Left lung (tissue), 4 donors: ENCODE measurements at regions not wholly inside any gene's neighbourhood (a gene's known extent, or its start where the extent isn't known, plus 50 kb on each side); places are given as distances from the start of the nearest gene placed in this dataset.

ENCODE experiments used
- ATAC-seq: fragments of 200-7000 bp; cut with Tn5 transposase; one replicate; pipeline ENCODE4 v1.9.1; 2020; ENCODE audit warnings: moderate library complexity
- DNase-seq, 4 donors: peaks; one replicate each; pipeline ENCODE4 v3.0.0-alpha.2; 2013 to 2020
- H3K27ac ChIP-seq, 2 donors: fragments of 200-600 bp; sonication (generic) in 1 of 2; one replicate each; pipeline versions ENCODE4 v1.5.0 to v1.8.0; 2020 to 2021
- H3K27me3 ChIP-seq, 2 donors: fragments of 200-600 bp; sonication (generic) in 1 of 2; one replicate each; pipeline versions ENCODE4 v1.5.0 to v1.8.0; 2020 to 2021
- H3K36me3 ChIP-seq, 2 donors: fragments of 200-600 bp; sonication (generic) in 1 of 2; one replicate each; pipeline versions ENCODE4 v1.5.0 to v1.8.0; 2020 to 2021
- H3K4me1 ChIP-seq, 2 donors: fragments of 200-600 bp; one replicate each; pipeline ENCODE4 v1.8.0; 2021
- H3K4me3 ChIP-seq, 2 donors: fragments of 200-600 bp; sonication (generic) in 1 of 2; one replicate each; pipeline versions ENCODE4 v1.5.0 to v1.8.0; 2020 to 2021; ENCODE audit warnings: mild to moderate bottlenecking in 1 of 2
- H3K9me3 ChIP-seq, 2 donors: fragments of 200-600 bp; sonication (generic) in 1 of 2; one replicate each; pipeline versions ENCODE4 v1.5.0 to v1.8.0; 2020 to 2021
- CTCF ChIP-seq, 2 donors: fragments of 200-600 bp; sonication (generic) in 1 of 2; IDR thresholded peaks; one replicate each; pipeline versions ENCODE4 v1.5.0 to v1.8.0; 2021; ENCODE audit warnings: antibody characterized with exemption in 2 of 2
- intact Hi-C, 2 donors: fragments of 100-400 bp; cut with DNase I; formaldehyde crosslinking; loops; one replicate each; pipeline versions ENCODE4 v1.11.2 to v1.14.2; 2022
- donor health status: DM: no; HTN: yes; CAD: no.
- donor health status: DM: no; HTN: no; CAD: no.

DNA sequence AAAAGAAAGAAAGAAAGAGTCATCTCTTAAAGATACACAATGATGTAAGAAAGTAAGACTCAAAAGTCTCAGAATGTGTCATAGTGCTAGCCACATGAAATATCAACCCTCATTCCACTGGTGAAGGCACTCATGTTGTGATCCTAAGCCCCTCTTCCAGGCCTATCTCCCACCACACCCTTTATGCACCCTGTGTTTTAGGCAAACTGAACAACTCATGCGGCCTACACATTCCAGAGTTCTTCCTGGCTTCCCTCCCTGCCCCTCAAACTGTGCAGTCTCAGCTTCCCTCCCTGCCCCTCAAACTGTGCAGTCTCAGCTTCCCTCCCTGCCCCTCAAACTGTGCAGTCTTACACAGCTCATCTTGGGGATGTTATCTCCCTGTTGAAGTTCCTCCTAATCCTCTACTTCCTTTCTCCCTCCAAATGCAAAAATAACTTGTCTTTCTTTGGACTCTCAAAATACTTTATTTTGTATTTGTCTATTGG, 69.0 kb upstream of the FNDC3B start:
- Histone ChIP-seq H3K36me3 (no peaks in the 10 kb centered on the region), H3K4me3 (no peak overlapping the region), H3K4me1 (peaks cover 18 to 55% of the 10 kb centered on the region in 2 donors), H3K9me3 (no peaks in the 10 kb centered on the region), H3K27ac (peak overlapping the region in 1 of 2 donors; percentile 51), H3K27me3 (no peaks in the 10 kb centered on the region)
- no peak for TF ChIP-seq CTCF (IDR thresholded peaks at IDR 0.05)
- intact Hi-C loops = no loop called here
- no peak for DNase-seq
- peak; percentile 11 for ATAC-seq

GRCh38 chr3:171971919-171972514, 67.4 kb upstream of the FNDC3B start:
- Histone ChIP-seq H3K4me1 (peaks cover 16 to 58% of the 10 kb centered on the region in 2 donors), H3K9me3 (no peaks in the 10 kb centered on the region), H3K4me3 (no peak overlapping the region), H3K27ac (no peak overlapping the region), H3K36me3 (no peaks in the 10 kb centered on the region), H3K27me3 (no peaks in the 10 kb centered on the region)
- intact Hi-C loops = no loop called here
- DNase-seq (no peak), ATAC-seq (no peak)
- TF ChIP-seq CTCF (IDR thresholded peaks at IDR 0.05) = no peak

DNA sequence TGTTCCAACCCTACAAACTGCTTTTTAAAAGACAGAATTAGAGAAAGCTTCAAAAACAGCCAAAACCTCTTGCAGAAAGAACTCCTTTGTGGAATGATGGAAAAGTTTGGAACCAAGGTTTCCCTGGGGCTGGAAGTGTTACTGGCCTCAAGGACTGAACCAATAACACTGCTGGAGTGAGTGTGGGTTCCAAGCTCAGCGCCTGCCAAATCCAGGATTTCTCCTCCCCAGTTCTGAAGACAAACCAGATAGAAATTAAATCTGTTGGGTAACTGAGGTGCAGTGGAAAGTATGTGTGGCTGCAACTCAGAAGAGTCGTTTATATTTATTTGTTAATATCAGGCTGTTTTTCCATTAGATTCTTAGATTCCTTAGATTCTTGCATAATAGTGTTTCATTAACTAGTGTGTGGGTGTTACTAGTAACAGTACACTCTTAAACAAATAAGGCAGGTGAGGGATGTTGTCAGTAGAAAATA, 66.5 kb upstream of the FNDC3B start:
- no peaks in the 10 kb centered on the region for H3K27me3 ChIP-seq
- ATAC-seq = peak; percentile 15
- H3K4me1 ChIP-seq = peaks cover 8 to 58% of the 10 kb centered on the region in 2 donors
- intact Hi-C loops = no loop called here
- no peak overlapping the region for H3K27ac ChIP-seq
- no peak for DNase-seq
- no peak overlapping the region for H3K4me3 ChIP-seq
- no peaks in the 10 kb centered on the region for H3K36me3 ChIP-seq
- no peaks in the 10 kb centered on the region for H3K9me3 ChIP-seq
- TF ChIP-seq CTCF (IDR thresholded peaks at IDR 0.05) = no peak

DNA sequence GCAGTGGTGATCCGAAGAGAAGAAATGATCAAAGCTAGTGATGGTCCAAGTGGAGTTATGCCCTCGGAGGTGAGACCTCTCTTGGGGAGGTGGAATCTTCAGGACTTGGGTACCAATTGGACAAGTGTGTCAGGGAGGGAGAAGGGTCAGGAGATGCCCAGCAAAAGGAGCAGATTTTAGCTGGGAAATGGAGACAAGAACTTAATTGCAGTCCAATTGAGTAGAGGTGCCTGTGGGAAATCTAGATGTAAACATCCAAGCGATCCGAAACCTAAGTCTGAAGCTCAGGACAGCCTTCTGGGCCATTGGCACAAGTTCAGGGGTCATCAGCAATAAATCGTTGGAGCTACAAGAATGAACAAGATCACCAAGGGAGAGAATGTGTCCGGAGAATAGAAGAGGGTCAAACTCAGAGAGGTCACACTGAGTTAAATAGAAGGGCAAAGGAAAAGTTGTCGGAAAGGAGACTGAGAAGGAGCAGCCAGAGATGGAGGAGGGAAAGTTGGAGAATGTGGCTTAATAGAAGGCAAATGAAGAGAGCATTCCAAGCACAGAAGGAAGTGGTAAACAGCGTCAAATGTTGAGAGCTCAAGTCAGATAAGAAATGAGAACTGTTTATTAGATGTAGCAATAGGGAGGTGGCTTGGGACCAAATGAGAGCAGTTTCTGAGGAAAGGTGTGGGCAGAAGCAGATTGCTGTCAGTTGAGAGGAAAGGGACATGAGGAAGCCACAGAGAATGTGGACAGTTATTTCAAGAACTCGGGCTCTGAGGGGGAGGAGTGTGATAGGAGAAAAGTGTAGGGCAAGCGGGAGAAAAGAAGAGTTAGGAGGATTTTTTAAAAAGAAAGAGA, 64.2 kb upstream of the FNDC3B start:
- peak; percentile 55 for ATAC-seq
- H3K27ac ChIP-seq = peak overlapping the region in 1 of 2 donors; percentile 82
- TF ChIP-seq CTCF (IDR thresholded peaks at IDR 0.05) = no peak
- H3K4me1 ChIP-seq = peaks cover 8 to 69% of the 10 kb centered on the region in 2 donors
- no peaks in the 10 kb centered on the region for H3K36me3 ChIP-seq
- DNase-seq = no peak
- H3K9me3 ChIP-seq = no peaks in the 10 kb centered on the region
- H3K4me3 ChIP-seq = no peak overlapping the region
- H3K27me3 ChIP-seq = no peaks in the 10 kb centered on the region
- intact Hi-C loops = no loop called here

DNA sequence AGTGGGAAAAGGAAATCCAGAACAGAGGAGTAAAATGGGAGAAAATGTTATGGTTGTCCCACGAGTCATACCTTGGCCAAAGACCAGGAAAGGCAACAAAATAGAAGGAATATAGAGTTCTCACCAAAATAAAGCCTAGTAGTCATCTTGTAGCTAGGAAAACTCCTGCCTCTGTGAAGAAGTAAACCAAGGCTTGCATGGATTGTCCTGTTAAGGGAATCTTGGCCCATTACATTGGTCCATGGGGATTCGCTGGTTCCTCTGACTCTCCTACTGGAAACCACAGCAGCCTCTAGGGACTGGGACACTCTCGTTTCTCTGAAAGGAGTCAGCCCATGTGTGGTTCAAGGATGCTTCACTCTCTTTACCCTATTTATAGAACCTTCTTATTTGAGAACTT, 62.9 kb upstream of the FNDC3B start:
- intact Hi-C loops = no loop called here

More for the DNA sequence above, 62.9 kb upstream of the FNDC3B start:
- Histone ChIP-seq H3K4me3 (no peak overlapping the region), H3K9me3 (no peaks in the 10 kb centered on the region), H3K36me3 (no peaks in the 10 kb centered on the region), H3K4me1 (peaks cover 8 to 71% of the 10 kb centered on the region in 2 donors), H3K27ac (peak overlapping the region in 1 of 2 donors; percentile 82), H3K27me3 (no peaks in the 10 kb centered on the region)
- no peak for ATAC-seq
- TF ChIP-seq CTCF (IDR thresholded peaks at IDR 0.05) = no peak
- DNase-seq = no peak
